Stimulated activated naive CD4-positive, alpha-beta T cell treated with Interleukin-2 at 50 U/mL for 16 hours (primary cell): ENCODE measurements at regions not wholly inside any gene's neighbourhood (a gene's known extent, or its start where the extent isn't known, plus 50 kb on each side); places are given as distances from the start of the nearest gene placed in this dataset.
A peak's percentile ranks its signal among the peaks of the same experiment; 100 is the strongest.
"Not testable (repeated sequence)": the region's sequence is repeated elsewhere in the genome, so short reads cannot be mapped to it uniquely, and the experiment has no call there.

Source experiments
- DNase-seq: peaks from one replicate; lab custom pipeline; 2025; lab: John Stamatoyannopoulos, UW

DNA sequence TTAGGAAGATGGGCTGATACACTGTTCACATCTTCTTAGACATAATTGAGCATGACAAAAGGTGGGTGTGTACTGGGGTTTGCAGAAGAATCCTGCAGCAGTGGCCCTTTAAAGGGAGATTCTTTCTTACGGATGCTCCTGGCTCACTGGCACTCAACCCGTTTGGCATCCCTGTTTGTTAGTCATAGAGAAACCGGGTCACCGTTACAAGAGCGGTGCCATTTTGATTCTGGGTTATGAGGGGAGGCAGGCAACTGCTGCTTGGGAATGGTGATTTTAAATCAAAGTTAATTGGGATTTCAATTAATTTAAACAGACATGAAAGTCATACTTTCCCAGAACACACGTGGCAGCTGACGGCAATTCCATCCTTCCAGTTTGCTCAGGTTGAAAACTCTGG is 245.8 kb downstream of the AACS start:
- DNase-seq, result no peak

DNA sequence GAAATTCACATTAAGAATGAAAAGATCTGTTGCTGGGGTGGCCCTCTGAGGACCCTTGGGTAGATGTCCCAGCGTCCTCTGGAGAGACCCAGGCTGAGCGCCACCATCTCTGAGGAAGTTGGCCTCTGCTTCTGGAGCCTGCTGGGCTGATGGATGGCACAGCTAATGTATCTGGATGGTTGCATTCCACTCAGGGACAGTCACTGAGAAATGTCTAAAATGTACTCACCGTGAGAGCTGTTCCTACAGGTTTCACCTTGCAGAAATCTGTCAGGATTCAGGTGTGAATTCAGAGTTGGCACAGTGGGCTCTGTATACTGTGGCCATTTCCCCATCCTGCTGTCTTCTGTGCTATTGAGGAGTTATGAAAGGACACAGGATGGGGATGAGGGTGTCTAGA is 247.2 kb downstream of the AACS start:
- DNase-seq, result no peak

DNA sequence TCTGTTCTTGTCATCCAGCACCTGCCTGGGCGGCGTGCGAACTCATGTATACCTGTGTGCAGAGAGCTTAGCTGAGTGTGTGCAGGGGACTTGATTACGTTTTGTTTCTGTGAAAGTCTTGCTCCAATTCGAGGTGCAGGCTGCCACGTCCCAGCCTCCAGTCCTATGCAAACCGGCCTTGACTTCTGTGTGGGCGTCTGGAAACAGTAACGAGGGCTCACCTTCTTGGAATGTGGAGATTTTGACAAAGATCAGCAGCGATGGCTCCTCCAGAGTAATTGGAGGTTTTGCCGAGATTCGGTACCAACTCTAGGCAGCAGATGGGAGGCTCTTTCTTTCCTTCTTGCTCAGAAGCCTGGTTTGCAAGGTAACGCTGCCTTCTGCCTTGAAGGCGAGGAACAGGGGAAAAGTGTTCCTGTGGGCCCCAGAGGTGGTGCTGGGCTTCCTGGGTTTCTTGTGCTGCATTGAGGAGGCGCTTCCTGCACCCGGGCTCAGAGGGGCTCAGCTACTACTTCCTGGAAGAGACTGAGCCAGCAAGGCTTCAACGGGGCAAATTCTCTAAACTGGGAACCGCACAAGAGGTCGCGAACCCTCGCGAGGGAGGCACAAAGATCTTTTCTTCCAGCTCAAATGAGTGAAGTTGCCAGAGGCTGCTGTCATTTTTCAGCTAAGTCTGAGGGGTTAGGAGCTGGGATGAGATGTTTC is 249.0 kb downstream of the AACS start:
- DNase-seq, result no peak

DNA sequence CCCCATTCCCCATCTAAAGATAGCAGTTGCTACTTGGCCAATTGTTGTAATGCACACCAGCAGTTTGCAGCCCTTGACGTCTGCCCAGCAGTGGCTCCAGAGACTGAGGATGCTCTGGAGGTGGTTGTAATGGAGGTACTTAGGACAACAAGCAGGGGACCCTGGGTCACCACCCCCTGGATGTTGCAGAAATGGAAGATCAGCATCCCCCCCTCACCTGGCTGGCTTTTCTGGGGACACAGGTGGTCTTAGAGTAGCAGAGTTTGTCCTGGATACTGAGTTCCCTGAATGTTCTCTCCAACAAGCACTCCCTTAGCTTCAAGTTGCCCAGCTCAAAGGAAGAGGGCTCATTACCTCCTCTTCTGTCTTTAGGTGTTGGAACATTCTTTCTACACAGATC is 250.5 kb downstream of the AACS start:
- DNase-seq, result no peak

DNA sequence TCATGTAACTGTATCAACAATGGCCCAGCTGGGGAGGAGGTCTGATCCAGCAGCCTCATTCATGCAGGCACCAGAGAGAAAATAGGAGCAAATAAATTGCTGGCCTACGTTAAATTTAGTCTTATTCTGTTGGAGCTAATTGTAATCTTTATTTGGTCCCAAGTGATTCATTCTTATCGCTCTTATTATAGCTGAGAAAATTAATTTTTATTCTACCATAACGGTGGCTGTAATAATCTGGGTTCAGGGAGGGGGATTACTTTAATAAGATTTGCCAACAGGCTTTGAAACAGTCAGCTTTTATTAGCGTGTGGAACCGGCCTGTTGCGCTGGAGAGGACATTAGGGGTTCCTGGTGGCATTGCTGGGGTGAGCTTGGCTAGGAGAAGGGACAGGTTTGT is 254.9 kb downstream of the AACS start:
- DNase-seq, result no peak

- no peak for DNase-seq
Observed at GRCh38 chr12:125324861-125325490, 259.7 kb downstream of the AACS start.

DNA sequence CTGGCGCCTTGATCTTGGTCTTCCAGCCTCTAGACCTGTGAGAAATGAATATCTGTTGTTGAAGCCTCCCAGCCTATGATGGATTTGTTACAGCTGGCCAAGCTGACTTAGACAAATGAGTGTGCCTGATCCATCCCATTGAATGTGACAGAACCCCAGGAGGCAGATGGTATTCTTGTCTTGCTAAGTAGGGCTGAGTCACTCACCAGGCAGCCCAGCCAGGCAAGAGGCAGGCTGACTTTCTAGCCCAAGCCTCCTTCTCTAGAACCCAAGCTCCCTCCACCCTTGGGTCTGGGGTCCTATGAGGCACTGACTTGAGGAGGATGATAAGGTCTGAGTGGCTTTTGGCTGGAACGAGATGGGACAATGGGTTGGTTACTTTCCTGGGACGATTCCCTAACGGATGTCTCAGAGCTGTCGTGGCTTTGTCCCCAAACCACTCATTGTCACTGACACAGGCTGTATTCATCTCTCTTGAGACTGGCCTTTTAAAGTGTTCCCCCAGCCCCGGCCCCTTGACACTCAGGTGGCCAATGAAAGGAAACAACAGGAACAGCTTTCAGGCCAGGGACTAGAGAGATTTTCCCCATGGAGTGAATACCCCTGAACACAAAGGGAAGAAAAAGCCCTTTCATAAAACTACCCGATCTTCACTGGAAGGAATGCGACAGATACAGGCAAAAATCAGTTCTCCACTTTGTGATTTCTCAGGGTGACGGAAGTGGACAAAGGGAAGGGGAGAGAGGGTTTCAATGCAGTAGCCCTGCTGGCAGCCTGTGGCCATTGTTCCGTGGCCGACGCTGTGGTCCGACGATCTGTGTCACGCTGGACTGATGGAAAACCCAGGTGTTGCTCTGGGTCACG is 264.2 kb downstream of the AACS start:
- no peak for DNase-seq

DNA sequence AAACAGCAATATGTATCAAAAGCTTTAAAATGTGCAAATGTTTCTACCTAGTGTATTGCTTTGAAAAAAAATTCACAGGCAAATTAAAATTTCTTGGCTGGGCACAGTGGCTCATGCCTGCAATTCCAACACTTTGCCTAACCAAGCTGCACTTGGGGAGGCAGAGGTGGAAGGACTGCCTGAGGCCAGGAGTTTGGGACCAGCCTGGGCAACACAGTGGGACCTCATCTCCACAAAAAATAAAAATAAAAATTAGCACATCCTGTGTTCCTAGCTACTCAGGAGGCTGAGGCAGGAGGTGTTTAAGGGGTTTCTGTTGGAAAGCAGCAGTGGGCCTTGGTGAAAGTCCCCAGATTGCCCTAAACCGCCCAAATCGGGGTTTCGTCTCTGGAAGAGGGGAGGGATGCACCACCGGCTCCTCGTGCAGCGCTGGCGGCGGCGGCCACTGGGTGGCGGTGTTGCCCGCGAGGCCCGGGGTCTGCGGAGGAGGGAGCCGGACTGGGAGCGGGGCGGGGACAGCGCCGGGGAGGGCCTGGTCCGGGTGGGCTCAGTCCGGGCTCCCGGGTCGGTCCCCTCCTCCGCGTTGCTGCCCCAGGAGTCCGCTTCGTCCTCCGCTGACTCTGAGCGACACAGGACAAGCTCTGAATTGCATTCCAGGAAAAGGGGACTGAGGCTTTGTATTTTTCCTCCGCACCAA is 265.6 kb downstream of the AACS start:
- DNase-seq, result peak; percentile 4

GRCh38 chr12:125331342-125332052 is 266.3 kb downstream of the AACS start:
- no peak for DNase-seq

GRCh38 chr12:125332900-125333299 is 267.7 kb downstream of the AACS start:
- DNase-seq, result no peak

DNA sequence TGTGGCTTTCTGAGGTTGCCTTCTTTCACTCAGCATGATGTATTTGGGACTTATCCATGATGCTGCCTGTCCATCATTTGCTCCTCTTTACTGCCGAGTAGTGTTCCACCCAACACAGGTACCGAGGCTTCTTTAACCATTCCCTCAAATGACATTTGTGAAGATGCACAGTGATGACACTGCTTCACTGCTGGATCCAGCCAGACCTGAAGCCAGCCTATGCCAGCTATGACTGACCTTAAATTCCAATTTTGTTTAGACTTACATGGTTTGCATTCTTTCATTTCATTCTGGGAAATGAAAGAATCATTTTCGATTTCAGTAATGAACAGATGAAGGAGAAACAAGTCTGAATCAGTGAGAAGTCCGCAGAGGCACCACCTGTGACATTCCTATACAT is 271.0 kb downstream of the AACS start:
- DNase-seq, result no peak

GRCh38 chr12:125340791-125341190 is 275.6 kb downstream of the AACS start:
- DNase-seq, result no peak

DNA sequence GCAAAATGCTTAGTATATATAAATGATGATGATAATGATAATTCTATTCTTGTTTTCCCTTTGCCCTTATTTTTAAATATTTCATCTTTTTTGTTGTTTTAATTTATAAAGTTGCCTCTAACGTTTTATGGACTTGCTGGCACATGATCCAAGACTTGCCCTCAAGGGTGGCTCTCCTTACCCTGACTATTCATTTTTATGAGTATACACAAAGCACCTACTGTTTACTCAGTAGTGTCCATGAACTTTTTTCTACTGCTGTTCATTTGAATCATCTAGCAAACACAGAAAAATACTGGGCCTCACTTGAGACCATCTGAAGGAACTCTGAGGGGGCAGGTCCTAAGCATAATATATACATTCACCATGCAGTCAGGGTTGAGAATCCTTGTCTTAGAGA is 276.2 kb downstream of the AACS start:
- no peak for DNase-seq

GRCh38 chr12:125343649-125344048 is 278.4 kb downstream of the AACS start:
- no peak for DNase-seq

GRCh38 chr12:125346362-125346761 is 281.1 kb downstream of the AACS start:
- DNase-seq, result no peak

GRCh38 chr12:125351788-125352187 is 286.6 kb downstream of the AACS start:
- no peak for DNase-seq

GRCh38 chr12:125353002-125353401 is 287.8 kb downstream of the AACS start:
- not testable (repeated sequence) for DNase-seq

DNA sequence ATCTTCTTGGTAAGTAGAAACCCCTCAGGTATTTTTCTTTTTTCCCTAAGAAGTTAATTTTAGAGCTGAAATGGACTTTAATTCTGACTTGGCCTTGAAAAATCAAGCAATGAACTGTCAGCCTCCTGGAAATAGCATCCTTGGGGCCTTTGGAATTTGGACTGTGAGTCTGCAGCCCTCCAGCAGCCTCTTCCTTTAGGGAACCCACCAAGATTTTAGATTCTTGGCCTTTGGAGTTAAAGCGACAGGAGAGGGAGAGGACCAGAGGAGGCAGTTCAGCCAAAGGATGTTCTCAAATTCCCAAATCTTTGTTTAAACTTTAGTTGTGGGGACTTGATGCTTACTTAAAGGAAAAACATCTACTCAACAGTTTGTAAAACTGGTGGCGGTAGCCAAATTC is 288.6 kb downstream of the AACS start:
- no peak for DNase-seq

DNA sequence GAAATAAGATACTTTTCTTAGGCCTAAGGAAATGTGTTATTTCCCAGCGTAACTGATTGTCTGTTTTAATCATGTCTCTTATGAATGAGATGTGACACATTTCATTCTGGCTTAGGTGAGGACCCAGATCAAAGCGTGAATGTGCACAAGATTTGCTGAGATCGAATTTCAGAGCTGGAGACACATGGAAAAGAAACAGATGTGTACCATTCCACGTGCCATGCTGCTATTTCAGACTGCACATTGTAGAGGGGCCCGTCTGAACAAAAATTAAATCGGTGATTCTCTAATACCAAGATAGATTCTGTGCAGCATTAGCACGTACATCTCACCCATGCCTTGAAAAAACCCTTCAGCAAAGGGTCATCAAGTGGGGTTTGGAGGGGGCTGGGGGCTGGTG is 290.4 kb downstream of the AACS start:
- no peak for DNase-seq

DNA sequence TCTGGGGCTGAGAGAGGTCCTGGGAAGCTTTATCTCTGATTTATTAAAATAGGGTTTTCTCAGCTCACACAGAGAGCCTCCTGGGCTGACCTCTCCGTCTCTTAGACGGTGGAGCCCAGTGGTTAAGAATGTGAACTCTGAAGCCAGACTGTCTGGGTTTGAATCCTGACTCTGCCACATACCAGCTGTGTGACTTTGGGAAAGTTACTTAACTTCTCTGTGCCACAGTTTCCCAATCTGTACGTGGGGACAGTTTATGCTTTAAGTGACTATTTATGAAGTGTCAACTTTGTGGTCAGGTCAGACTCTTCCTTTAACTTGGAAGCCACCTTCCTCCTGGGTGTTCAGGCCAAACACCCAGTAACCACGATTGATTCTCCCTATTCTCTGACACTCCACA is 290.9 kb downstream of the AACS start:
- no peak for DNase-seq

GRCh38 chr12:125357561-125357960 is 292.3 kb downstream of the AACS start:
- no peak for DNase-seq

GRCh38 chr12:125360540-125360939 is 295.3 kb downstream of the AACS start:
- DNase-seq, result no peak
